Osteoblast (primary cell): ENCODE measurements at regions not wholly inside any gene's neighbourhood (a gene's known extent, or its start where the extent isn't known, plus 50 kb on each side); places are given as distances from the start of the nearest gene placed in this dataset.

ENCODE experiments used
- DNase-seq: peaks from one replicate; pipeline ENCODE4 v3.0.0; 2011; ENCODE audit warnings: low spot score, mixed read lengths; ENCODE audit not compliant: insufficient read length; ENCODE audit errors: missing footprints
- H2AFZ ChIP-seq: 2 replicates; pipeline ENCODE4 v1.6.0; 2011; ENCODE audit warnings: mild to moderate bottlenecking, low read length
- H3K27ac ChIP-seq: 2 replicates; pipeline ENCODE4 v1.5.1; 2011; ENCODE audit warnings: mild to moderate bottlenecking, low read depth, low read length, moderate library complexity
- H3K27me3 ChIP-seq: 2 replicates; pipeline ENCODE4 v1.6.0; 2012; ENCODE audit warnings: mild to moderate bottlenecking, control low read depth, inconsistent platforms, low read length, moderate library complexity; ENCODE audit not compliant: insufficient read depth
- H3K36me3 ChIP-seq: 2 replicates; pipeline ENCODE4 v1.5.1; 2011; ENCODE audit warnings: mild to moderate bottlenecking, low read length, control low read depth, moderate library complexity; ENCODE audit not compliant: insufficient read depth
- H3K4me1 ChIP-seq: 2 replicates; pipeline ENCODE4 v1.5.1; 2011; ENCODE audit warnings: mild to moderate bottlenecking, low read length, control low read depth, moderate library complexity; ENCODE audit not compliant: insufficient read depth
- H3K4me2 ChIP-seq: 2 replicates; pipeline ENCODE4 v1.6.0; 2011; ENCODE audit warnings: mild to moderate bottlenecking, low read length; ENCODE audit not compliant: insufficient read depth
- H3K4me3 ChIP-seq: fragments of 200-600 bp; sonication (generic); 3 replicates; pipeline ENCODE4 v1.5.1; 2012; ENCODE audit warnings: mild to moderate bottlenecking, low read length, inconsistent platforms; ENCODE audit not compliant: insufficient read depth
- H3K79me2 ChIP-seq: 2 replicates; pipeline ENCODE4 v1.6.0; 2012; ENCODE audit warnings: mild to moderate bottlenecking, low read length, control low read depth, inconsistent platforms; ENCODE audit not compliant: insufficient read depth
- H3K9me3 ChIP-seq: 2 replicates; pipeline ENCODE4 v1.5.1; 2011; ENCODE audit warnings: low read depth, low read length, control low read depth
- H4K20me1 ChIP-seq: 2 replicates; pipeline ENCODE4 v1.6.0; 2012; ENCODE audit warnings: mild to moderate bottlenecking, low read length, control low read depth; ENCODE audit not compliant: insufficient read depth
- CTCF ChIP-seq: IDR thresholded peaks from 2 replicates; pipeline ENCODE4 v1.5.1; 2011; ENCODE audit warnings: mild to moderate bottlenecking, low read depth, low read length, moderate library complexity; ENCODE audit errors: extremely low read depth

DNA sequence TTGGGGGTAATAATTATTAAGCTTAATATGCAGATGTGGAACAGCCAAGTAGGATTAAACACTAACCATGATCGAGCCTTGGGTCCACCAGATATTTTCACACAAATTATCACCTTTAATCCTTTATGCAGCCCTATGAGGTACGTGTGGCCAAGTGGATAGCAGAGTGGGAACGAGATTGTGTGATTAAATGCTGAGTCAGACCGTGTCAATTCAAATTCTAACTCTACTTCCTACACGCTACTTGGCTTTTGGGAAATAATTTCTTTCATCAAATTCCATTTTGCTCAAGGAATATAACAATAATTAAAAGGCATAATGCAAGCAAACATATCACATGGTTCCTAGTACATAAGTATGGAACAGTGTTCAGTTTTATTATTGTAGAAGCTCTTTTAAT is 329.2 kb downstream of the CBLN4 start:
- H4K20me1 ChIP-seq, result no peaks in the 10 kb centered on the region
- no peak overlapping the region for H3K4me2 ChIP-seq
- no peak for TF ChIP-seq CTCF
- no peaks in the 10 kb centered on the region for H3K79me2 ChIP-seq
- H3K27me3 ChIP-seq, result no peaks in the 10 kb centered on the region
- DNase-seq, result no peak
- no peaks in the 10 kb centered on the region for H3K9me3 ChIP-seq
- no peak overlapping the region for H3K4me3 ChIP-seq
- H3K4me1 ChIP-seq, result no peaks in the 10 kb centered on the region
- H3K36me3 ChIP-seq, result no peaks in the 10 kb centered on the region
- no peak overlapping the region for H2AFZ ChIP-seq
- no peak overlapping the region for H3K27ac ChIP-seq

DNA sequence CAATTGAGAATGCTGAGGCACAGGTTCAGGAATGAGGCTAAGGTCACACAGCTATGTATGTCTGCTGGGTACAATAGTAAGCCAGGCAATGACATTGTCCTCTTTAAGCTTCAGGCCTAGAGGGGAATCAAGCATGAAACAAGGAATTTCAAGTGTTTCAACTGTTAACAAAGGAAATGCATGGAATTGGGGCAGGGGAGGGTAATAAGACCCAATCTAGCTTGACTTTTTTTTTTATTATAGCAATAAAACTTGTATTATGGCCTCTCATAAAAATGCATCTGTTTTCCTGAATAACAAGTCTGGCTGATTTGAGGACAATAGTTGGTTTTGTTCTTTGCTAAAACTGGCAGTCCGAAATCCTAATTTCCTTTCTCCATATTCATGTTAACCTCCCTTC is 336.7 kb downstream of the CBLN4 start:
- DNase-seq, result no peak
- Histone ChIP-seq H3K9me3 (no peaks in the 10 kb centered on the region), H2AFZ (no peak overlapping the region), H3K27me3 (no peaks in the 10 kb centered on the region), H3K27ac (no peak overlapping the region), H3K4me1 (no peaks in the 10 kb centered on the region), H4K20me1 (no peaks in the 10 kb centered on the region), H3K4me2 (no peak overlapping the region), H3K79me2 (no peaks in the 10 kb centered on the region), H3K4me3 (no peak overlapping the region), H3K36me3 (no peaks in the 10 kb centered on the region)
- no peak for TF ChIP-seq CTCF

DNA sequence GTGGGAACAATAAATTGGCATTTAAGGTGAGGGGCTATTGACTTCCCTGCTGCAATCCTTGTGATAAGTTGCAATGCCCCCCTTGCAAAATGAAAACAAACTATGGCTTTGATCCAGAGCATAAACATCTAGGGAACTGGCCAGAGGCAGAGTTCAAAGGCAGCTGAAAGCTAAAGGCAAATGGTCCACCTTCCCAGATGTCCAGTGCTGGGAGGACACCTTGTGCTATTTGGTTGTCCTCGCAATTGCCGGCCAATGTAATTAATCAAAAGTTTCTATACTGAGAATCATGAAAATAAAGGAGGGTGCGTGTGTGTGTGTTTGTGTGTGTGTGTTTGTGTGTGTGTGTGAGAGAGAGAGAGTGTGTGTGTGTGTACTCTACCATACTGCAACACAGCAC is 337.4 kb downstream of the CBLN4 start:
- H2AFZ ChIP-seq, result no peak overlapping the region
- no peaks in the 10 kb centered on the region for H3K4me1 ChIP-seq
- no peak overlapping the region for H3K27ac ChIP-seq
- no peaks in the 10 kb centered on the region for H3K9me3 ChIP-seq
- H3K27me3 ChIP-seq, result no peaks in the 10 kb centered on the region
- no peak overlapping the region for H3K4me3 ChIP-seq
- H4K20me1 ChIP-seq, result no peaks in the 10 kb centered on the region
- no peak for DNase-seq
- TF ChIP-seq CTCF, result no peak
- H3K4me2 ChIP-seq, result no peak overlapping the region
- H3K36me3 ChIP-seq, result no peaks in the 10 kb centered on the region
- no peaks in the 10 kb centered on the region for H3K79me2 ChIP-seq

DNA sequence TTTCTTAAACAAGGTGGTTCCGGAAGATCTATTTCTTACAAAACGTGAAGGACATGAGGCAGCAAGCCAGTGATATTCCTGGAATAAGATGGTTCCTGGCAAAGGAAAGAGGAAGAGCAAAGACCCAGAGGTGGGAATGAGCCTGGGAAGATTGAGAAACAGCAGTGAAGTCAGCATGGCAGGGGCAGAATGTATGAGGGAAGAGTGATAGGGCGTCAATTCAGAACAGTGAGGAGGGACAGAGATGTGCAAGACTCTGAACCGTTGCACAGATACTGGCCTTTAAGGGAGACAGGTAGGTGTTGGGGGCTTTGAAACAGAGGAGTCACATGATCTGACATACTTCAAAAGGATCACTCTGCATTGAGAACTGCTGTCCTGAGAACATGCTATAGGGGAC is 338.3 kb downstream of the CBLN4 start:
- Histone ChIP-seq H3K4me1 (no peaks in the 10 kb centered on the region), H3K4me2 (no peak overlapping the region), H3K36me3 (no peaks in the 10 kb centered on the region), H2AFZ (no peak overlapping the region), H3K9me3 (no peaks in the 10 kb centered on the region), H3K27me3 (no peaks in the 10 kb centered on the region), H3K79me2 (no peaks in the 10 kb centered on the region), H3K4me3 (no peak overlapping the region), H4K20me1 (no peaks in the 10 kb centered on the region), H3K27ac (no peak overlapping the region)
- TF ChIP-seq CTCF, result no peak
- DNase-seq, result no peak
